ENCODE measurements at regions not wholly inside any gene's neighbourhood (a gene's known extent, or its start where the extent isn't known, plus 50 kb on each side); places are given as distances from the start of the nearest gene placed in this dataset.

DNA sequence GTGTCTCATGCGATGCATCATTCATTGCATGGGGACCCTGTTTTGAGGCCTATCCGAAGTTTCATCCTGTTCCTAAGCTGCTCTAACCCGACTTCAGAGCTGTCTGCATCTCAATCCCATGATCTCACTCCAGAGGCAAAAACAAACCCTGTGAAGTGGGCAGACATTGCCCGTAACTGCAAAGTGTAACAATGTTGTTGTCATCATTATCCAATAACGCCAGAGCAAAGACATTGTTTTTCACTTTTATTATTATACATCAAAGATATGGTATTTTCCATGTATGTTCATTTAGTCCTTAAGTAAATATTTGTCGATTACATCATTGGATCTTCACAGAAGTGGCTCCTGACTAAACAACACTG is 246.7 kb downstream of the KLF6 start:
- WGBS = 94% methylated on average over 4 of the region's 6 CpGs
- Histone ChIP-seq H3K4me1 (ENCODE audit: insufficient read depth, low read length) (no peaks in the 10 kb centered on the region), H3K27me3 (ENCODE audit: insufficient read depth, low read length) (no peaks in the 10 kb centered on the region), H3K36me3 (ENCODE audit: insufficient read depth, low read length) (no peaks in the 10 kb centered on the region), H3K4me3 (ENCODE audit: low read length) (no peak overlapping the region), H3K9ac (ENCODE audit: low read depth, low read length) (no peak overlapping the region), H3K27ac (ENCODE audit: low read depth, low read length) (no peak overlapping the region), H3K9me3 (ENCODE audit: insufficient read depth, low read depth, low read length) (no peaks in the 10 kb centered on the region)

DNA sequence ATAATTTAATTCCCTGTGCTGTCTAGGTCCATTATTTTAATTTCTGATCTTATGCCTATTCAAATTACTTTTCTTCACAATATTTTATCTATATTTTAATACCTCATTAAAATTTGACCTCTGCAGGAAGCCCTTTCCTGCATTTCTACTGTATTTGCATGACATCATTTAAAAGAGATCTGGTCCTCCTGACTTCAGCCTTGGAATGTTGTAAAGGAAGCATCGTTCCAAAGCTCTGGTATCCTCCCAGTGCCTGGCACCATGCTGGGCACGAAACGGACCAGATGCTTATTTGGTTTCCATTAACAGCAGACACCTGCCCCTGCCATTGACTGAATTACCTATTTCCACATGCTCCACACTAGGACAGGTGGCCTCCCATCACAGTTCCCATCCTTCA is 247.5 kb downstream of the KLF6 start:
- H3K27ac ChIP-seq (ENCODE audit: low read depth, low read length) = no peak overlapping the region
- no peaks in the 10 kb centered on the region for H3K9me3 ChIP-seq (ENCODE audit: insufficient read depth, low read depth, low read length)
- no peak overlapping the region for H3K4me3 ChIP-seq (ENCODE audit: low read length)
- H3K9ac ChIP-seq (ENCODE audit: low read depth, low read length) = no peak overlapping the region
- whole genome bisulfite sequencing = 89% methylated on average over 3 of the region's 3 CpGs
- H3K27me3 ChIP-seq (ENCODE audit: insufficient read depth, low read length) = no peaks in the 10 kb centered on the region
- no peaks in the 10 kb centered on the region for H3K4me1 ChIP-seq (ENCODE audit: insufficient read depth, low read length)
- H3K36me3 ChIP-seq (ENCODE audit: insufficient read depth, low read length) = no peaks in the 10 kb centered on the region

DNA sequence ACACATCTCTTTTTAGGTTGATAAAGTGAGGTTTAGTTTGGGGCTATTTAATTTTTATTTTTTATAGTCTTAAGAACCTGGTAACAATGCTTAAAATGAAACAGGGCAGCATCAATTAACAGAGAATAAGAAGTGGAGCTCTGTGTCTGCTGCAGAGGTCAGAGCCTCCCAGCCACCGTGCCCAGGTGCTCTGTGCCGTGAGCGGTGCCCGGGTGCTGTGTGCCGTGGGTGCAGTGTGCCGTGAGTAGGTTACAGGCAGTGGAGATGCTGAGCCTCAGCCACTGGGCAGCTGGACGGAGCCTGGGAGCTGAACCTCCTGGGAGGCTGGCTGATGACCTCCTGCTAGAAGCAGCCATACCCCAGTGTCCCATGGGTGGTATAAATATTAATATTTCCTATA is 250.0 kb downstream of the KLF6 start:
- H3K9me3 ChIP-seq (ENCODE audit: insufficient read depth, low read depth, low read length) = no peaks in the 10 kb centered on the region
- H3K36me3 ChIP-seq (ENCODE audit: insufficient read depth, low read length) = no peaks in the 10 kb centered on the region
- H3K27ac ChIP-seq (ENCODE audit: low read depth, low read length) = no peak overlapping the region
- H3K9ac ChIP-seq (ENCODE audit: low read depth, low read length) = no peak overlapping the region
- no peaks in the 10 kb centered on the region for H3K4me1 ChIP-seq (ENCODE audit: insufficient read depth, low read length)
- H3K27me3 ChIP-seq (ENCODE audit: insufficient read depth, low read length) = no peaks in the 10 kb centered on the region
- WGBS = 98% methylated on average over 7 of the region's 7 CpGs
- no peak overlapping the region for H3K4me3 ChIP-seq (ENCODE audit: low read length)

DNA sequence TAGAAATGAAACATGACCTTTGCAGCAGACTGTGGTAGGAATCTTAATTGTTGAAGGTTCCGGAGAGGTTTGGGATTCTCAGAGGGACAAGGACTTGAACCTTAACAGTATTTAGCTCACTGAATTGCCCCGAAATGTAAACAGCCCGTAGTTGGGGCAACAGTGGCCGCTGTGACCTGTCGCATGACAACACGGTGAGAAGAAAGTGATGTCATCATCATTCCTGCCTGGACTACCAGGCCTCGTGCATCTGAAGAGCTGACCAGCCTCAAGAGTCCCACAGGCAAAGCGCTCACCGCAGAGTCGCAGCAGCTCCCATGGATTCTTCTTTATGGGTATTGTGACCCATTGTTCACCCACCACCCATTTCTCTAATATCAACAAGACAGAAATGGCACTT is 250.6 kb downstream of the KLF6 start:
- H3K9me3 ChIP-seq (ENCODE audit: insufficient read depth, low read depth, low read length) = no peaks in the 10 kb centered on the region
- no peak overlapping the region for H3K9ac ChIP-seq (ENCODE audit: low read depth, low read length)
- H3K27me3 ChIP-seq (ENCODE audit: insufficient read depth, low read length) = no peaks in the 10 kb centered on the region
- no peaks in the 10 kb centered on the region for H3K36me3 ChIP-seq (ENCODE audit: insufficient read depth, low read length)
- no peak overlapping the region for H3K4me3 ChIP-seq (ENCODE audit: low read length)
- 94% methylated on average over 10 of the region's 10 CpGs for WGBS
- no peaks in the 10 kb centered on the region for H3K4me1 ChIP-seq (ENCODE audit: insufficient read depth, low read length)
- no peak overlapping the region for H3K27ac ChIP-seq (ENCODE audit: low read depth, low read length)

DNA sequence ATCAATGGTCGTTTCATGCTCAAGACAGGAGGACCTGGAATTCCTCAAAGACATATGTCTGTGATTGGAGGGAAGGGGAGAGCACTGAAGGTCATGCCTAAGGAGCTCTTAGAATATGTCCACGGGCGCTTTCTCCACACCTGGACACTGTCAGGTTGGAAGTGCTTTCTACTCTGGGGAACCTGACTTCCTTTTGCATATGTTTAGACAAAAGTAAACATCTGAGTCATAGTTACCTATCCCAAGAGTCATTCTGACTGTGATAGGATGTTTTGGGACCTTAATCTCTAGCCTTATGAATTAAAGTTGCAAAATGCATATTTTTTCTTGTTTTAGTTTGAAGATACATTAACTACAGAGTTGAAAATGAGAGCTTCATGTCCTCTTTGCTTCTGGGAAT is 251.7 kb downstream of the KLF6 start:
- Histone ChIP-seq H3K4me3 (ENCODE audit: low read length) (no peak overlapping the region), H3K9me3 (ENCODE audit: insufficient read depth, low read depth, low read length) (no peaks in the 10 kb centered on the region), H3K4me1 (ENCODE audit: insufficient read depth, low read length) (no peaks in the 10 kb centered on the region), H3K27me3 (ENCODE audit: insufficient read depth, low read length) (no peaks in the 10 kb centered on the region), H3K9ac (ENCODE audit: low read depth, low read length) (no peak overlapping the region), H3K36me3 (ENCODE audit: insufficient read depth, low read length) (no peaks in the 10 kb centered on the region), H3K27ac (ENCODE audit: low read depth, low read length) (no peak overlapping the region)
- 94% methylated on average over 3 of the region's 3 CpGs for WGBS

DNA sequence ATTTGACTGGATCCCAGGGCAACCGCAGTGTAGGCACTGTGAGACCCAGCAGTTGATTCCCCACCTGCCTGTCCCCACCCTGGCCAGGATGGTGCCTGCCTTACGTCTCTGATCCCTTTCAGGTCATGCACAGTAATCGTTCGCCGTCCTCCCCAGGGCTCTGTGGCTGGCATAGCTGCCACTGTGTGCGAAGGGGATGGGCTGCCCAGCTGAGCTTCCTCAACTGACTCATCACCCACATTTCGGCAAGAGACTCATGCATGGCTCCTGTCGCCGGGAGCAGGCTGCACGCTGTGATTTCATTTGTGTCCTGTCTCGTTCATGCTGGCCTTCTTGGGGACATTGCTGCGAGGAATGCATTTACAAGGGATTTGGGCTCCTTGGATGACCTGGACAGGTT is 252.4 kb downstream of the KLF6 start:
- no peaks in the 10 kb centered on the region for H3K9me3 ChIP-seq (ENCODE audit: insufficient read depth, low read depth, low read length)
- WGBS = 95% methylated on average over 12 of the region's 12 CpGs
- no peak overlapping the region for H3K27ac ChIP-seq (ENCODE audit: low read depth, low read length)
- H3K4me1 ChIP-seq (ENCODE audit: insufficient read depth, low read length) = no peaks in the 10 kb centered on the region
- no peak overlapping the region for H3K4me3 ChIP-seq (ENCODE audit: low read length)
- H3K36me3 ChIP-seq (ENCODE audit: insufficient read depth, low read length) = no peaks in the 10 kb centered on the region
- no peaks in the 10 kb centered on the region for H3K27me3 ChIP-seq (ENCODE audit: insufficient read depth, low read length)
- no peak overlapping the region for H3K9ac ChIP-seq (ENCODE audit: low read depth, low read length)

DNA sequence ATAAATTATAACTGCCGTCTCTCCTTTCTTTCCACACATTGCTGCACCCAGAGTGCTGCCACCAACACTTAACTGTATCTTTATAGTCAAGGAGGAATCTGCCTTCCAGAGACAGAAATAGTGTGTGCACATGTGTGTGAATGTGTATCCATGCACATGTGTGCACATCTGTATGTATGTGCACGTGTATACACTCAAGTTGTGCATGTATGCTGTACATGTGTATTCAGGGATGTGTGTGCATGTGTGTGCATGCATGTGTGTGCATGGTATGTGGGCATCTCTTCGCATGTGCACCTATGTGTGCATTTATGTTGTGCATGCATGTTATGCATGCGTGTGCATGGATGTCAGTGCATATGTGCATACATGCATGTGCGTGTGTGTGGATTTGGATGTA is 253.3 kb downstream of the KLF6 start:
- no peak overlapping the region for H3K27ac ChIP-seq (ENCODE audit: low read depth, low read length)
- 91% methylated on average over 5 of the region's 5 CpGs for WGBS
- H3K4me3 ChIP-seq (ENCODE audit: low read length) = no peak overlapping the region
- no peaks in the 10 kb centered on the region for H3K36me3 ChIP-seq (ENCODE audit: insufficient read depth, low read length)
- no peaks in the 10 kb centered on the region for H3K27me3 ChIP-seq (ENCODE audit: insufficient read depth, low read length)
- no peaks in the 10 kb centered on the region for H3K4me1 ChIP-seq (ENCODE audit: insufficient read depth, low read length)
- H3K9me3 ChIP-seq (ENCODE audit: insufficient read depth, low read depth, low read length) = no peaks in the 10 kb centered on the region
- no peak overlapping the region for H3K9ac ChIP-seq (ENCODE audit: low read depth, low read length)

DNA sequence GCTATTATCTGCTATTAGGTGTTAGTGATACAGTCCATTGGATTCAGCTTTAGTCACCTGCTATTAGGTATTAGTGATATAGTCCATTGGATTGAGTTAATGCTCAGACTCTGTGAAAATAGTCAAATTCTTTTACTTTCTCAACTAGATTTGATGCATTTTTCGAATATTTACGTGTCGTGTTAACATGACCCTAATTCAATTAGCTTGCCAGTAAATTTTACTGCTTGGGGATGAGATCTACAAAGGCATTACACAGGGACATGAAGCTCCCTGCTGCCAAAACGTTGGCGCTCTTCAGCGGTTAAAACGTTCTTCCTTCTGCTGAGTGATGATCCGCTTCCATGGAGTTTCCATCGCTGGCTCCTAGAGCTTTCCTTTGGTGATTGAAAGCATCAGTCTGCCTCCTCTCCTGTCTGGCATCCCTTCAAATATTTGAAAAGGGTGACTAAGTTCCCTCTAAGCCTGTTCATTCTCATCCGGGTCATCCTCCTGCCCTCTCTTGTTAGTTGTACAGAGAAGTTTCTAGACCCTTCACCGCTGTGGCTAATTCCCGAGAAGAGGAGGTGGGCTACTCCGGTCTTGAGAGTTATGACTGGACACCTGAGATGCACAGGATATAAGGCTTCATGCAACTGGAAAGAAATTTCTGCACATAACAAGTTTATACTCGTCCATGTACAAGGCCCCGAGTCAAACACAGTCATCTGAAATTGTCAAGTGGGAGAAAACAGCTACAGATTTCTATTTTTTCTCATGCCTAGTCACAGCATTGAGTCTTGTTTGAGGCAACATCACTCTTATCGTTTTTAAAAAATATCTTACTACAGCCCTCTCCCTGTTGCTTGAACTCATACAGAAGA is 254.0 kb downstream of the KLF6 start:
- Histone ChIP-seq H3K4me1 (ENCODE audit: insufficient read depth, low read length) (no peaks in the 10 kb centered on the region), H3K9ac (ENCODE audit: low read depth, low read length) (no peak overlapping the region), H3K36me3 (ENCODE audit: insufficient read depth, low read length) (no peaks in the 10 kb centered on the region), H3K4me3 (ENCODE audit: low read length) (no peak overlapping the region), H3K9me3 (ENCODE audit: insufficient read depth, low read depth, low read length) (no peaks in the 10 kb centered on the region), H3K27me3 (ENCODE audit: insufficient read depth, low read length) (no peaks in the 10 kb centered on the region), H3K27ac (ENCODE audit: low read depth, low read length) (no peak overlapping the region)
- WGBS = 95% methylated on average over 16 of the region's 16 CpGs

DNA sequence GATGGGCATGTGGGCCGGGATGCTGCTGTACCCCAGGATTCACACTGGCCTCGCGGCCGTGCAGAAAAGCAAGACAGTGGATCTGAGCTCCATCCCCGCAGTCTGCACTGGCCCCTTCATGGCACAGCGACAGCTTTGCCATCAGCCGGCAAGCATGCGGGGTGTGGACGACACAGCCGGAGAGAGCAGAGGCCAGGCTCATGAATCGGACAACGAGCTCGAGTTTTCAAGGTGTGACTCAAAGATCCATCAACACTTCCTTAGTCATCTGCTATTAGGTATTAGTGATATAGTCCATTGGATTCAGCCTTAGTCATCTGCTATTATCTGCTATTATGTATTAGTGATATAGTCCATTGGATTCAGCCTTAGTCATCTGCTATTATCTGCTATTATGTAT is 254.7 kb downstream of the KLF6 start:
- Histone ChIP-seq H3K9me3 (ENCODE audit: insufficient read depth, low read depth, low read length) (no peaks in the 10 kb centered on the region), H3K9ac (ENCODE audit: low read depth, low read length) (no peak overlapping the region), H3K4me3 (ENCODE audit: low read length) (no peak overlapping the region), H3K27me3 (ENCODE audit: insufficient read depth, low read length) (no peaks in the 10 kb centered on the region), H3K36me3 (ENCODE audit: insufficient read depth, low read length) (no peaks in the 10 kb centered on the region), H3K27ac (ENCODE audit: low read depth, low read length) (no peak overlapping the region), H3K4me1 (ENCODE audit: insufficient read depth, low read length) (no peaks in the 10 kb centered on the region)
- WGBS = 98% methylated on average over 13 of the region's 13 CpGs

DNA sequence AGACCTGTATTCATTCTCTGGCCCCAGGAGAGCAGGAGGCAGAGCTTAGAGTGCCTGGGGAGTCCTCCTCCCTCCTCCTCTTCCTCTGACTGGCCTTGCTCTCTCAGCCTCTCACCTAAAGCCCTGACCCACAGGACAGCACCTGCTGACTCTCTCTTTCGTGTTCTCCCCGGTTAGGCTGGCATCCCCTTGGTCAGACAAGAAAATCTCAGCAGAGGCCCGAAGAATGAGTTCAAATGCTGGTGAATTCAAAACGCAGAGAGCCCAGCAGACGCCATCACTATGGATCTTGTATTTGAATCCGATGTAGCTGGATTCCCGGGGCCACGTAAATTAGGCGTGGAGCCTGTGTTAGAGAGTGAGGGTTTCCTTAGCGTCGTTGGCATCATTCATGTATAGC is 255.3 kb downstream of the KLF6 start:
- H3K9ac ChIP-seq (ENCODE audit: low read depth, low read length) = no peak overlapping the region
- no peak overlapping the region for H3K4me3 ChIP-seq (ENCODE audit: low read length)
- no peaks in the 10 kb centered on the region for H3K9me3 ChIP-seq (ENCODE audit: insufficient read depth, low read depth, low read length)
- H3K4me1 ChIP-seq (ENCODE audit: insufficient read depth, low read length) = no peaks in the 10 kb centered on the region
- no peaks in the 10 kb centered on the region for H3K36me3 ChIP-seq (ENCODE audit: insufficient read depth, low read length)
- 91% methylated on average over 11 of the region's 11 CpGs for WGBS
- no peak overlapping the region for H3K27ac ChIP-seq (ENCODE audit: low read depth, low read length)
- no peaks in the 10 kb centered on the region for H3K27me3 ChIP-seq (ENCODE audit: insufficient read depth, low read length)

DNA sequence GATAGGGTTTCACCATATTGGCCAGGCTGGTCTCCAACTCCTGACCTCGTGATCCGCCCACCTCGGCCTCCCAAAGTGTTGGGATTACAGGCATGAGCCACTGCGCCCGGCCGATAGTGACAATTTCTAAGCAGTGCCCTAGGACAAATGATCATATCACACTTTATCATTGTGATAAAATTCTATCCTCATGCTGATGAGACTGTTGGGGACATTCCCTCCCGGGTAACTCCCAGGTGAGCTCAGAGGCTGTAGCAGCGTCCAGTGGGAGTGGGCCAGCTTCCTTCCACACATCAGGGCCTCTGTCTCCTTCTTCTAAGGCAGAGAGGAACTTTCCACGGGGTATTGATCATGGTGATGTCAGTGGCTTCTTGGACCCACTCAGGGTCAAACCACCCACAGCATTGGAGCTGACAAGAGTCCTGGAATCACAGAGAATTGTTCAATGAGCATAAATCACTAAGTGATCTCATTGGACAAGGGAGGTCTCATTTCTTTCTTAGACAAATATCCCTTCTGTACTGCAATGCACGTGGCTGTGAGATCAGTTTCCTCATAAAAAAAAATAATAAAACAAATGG is 256.1 kb downstream of the KLF6 start:
- Histone ChIP-seq H3K9ac (ENCODE audit: low read depth, low read length) (no peak overlapping the region), H3K27ac (ENCODE audit: low read depth, low read length) (no peak overlapping the region), H3K9me3 (ENCODE audit: insufficient read depth, low read depth, low read length) (no peaks in the 10 kb centered on the region), H3K36me3 (ENCODE audit: insufficient read depth, low read length) (no peaks in the 10 kb centered on the region), H3K4me3 (ENCODE audit: low read length) (no peak overlapping the region), H3K27me3 (ENCODE audit: insufficient read depth, low read length) (no peaks in the 10 kb centered on the region), H3K4me1 (ENCODE audit: insufficient read depth, low read length) (no peaks in the 10 kb centered on the region)
- WGBS = 96% methylated on average over 9 of the region's 10 CpGs
